ENCODE measurements at regions not wholly inside any gene's neighbourhood (a gene's known extent, or its start where the extent isn't known, plus 50 kb on each side); places are given as distances from the start of the nearest gene placed in this dataset.
"Not testable (repeated sequence)": the region's sequence is repeated elsewhere in the genome, so short reads cannot be mapped to it uniquely, and the experiment has no call there.

DNA sequence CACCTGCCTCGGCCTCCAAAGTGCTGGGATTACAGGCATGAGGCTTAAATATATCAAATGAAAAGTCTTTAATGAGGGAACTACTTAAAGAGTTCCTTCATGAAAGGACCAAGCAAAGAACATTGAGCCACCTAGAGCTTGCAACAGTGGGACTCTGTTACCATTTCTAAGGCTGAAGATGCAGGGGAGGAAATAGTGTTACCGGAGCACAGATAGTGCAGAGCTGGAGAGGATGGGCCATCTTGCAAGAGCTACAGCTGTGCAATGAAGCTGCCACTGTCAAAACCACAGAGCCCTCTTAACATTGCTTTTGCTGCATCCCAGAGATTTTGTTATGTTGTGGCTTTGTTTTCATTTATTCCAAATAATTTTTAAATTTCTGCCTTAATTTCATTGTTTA, 77.1 kb upstream of the NAA35 start:
- DNase-seq, result no peak
- Histone ChIP-seq H3K27ac (no peak overlapping the region), H3K36me3 (no peaks in the 10 kb centered on the region), H3K4me3 (no peak overlapping the region), H3K4me1 (no peaks in the 10 kb centered on the region), H3K27me3 (no peaks in the 10 kb centered on the region), H3K9me3 (no peaks in the 10 kb centered on the region)
- WGBS, 2 donors, result 100% methylated on average over 1 of the region's 2 CpGs
- intact Hi-C loops (cut with DNase I), result no loop called here
- TF ChIP-seq CTCF (IDR thresholded peaks at IDR 0.05), result no peak
- TF ChIP-seq POLR2A (IDR thresholded peaks at IDR 0.05), result no peak

- no peak for TF ChIP-seq CTCF (IDR thresholded peaks at IDR 0.05)
- no peak for TF ChIP-seq POLR2A (IDR thresholded peaks at IDR 0.05)
Measured at GRCh38 chr9:85871008-85871407, 69.9 kb upstream of the NAA35 start.

GRCh38 chr9:85871683-85872082, 69.3 kb upstream of the NAA35 start:
- intact Hi-C loops (cut with DNase I); H3K27ac ChIP-seq; H3K4me3 ChIP-seq; H3K4me1 ChIP-seq; H3K27me3 ChIP-seq; H3K36me3 ChIP-seq; H3K9me3 ChIP-seq; DNase-seq: not testable (repeated sequence)
- WGBS, 2 donors, result 58 to 65% methylated on average over 5 of the region's 5 CpGs

More at GRCh38 chr9:85871008-85871407, 69.9 kb upstream of the NAA35 start:
- no peak overlapping the region for H3K27ac ChIP-seq
- H3K36me3 ChIP-seq, result no peaks in the 10 kb centered on the region
- intact Hi-C loops (cut with DNase I), result no loop called here
- H3K4me1 ChIP-seq, result no peaks in the 10 kb centered on the region
- no peak for DNase-seq
- WGBS, 2 donors, result 46 to 55% methylated on average over 2 of the region's 2 CpGs
- H3K4me3 ChIP-seq, result no peak overlapping the region
- H3K27me3 ChIP-seq, result no peaks in the 10 kb centered on the region
- no peaks in the 10 kb centered on the region for H3K9me3 ChIP-seq

GRCh38 chr9:85872463-85872862, 68.5 kb upstream of the NAA35 start:
- intact Hi-C loops (cut with DNase I), result no loop called here
- DNase-seq, result no peak
- 84 to 88% methylated on average over 6 of the region's 6 CpGs for WGBS, 2 donors
- TF ChIP-seq CTCF (IDR thresholded peaks at IDR 0.05) (no peak), POLR2A (IDR thresholded peaks at IDR 0.05) (no peak)
- Histone ChIP-seq H3K9me3 (no peaks in the 10 kb centered on the region), H3K27me3 (no peaks in the 10 kb centered on the region), H3K4me3 (no peak overlapping the region), H3K4me1 (no peaks in the 10 kb centered on the region), H3K27ac (no peak overlapping the region), H3K36me3 (no peaks in the 10 kb centered on the region)

GRCh38 chr9:85876628-85877027, 64.3 kb upstream of the NAA35 start:
- Histone ChIP-seq H3K4me3 (no peak overlapping the region), H3K27me3 (no peaks in the 10 kb centered on the region), H3K9me3 (no peaks in the 10 kb centered on the region), H3K4me1 (no peaks in the 10 kb centered on the region), H3K36me3 (no peaks in the 10 kb centered on the region), H3K27ac (no peak overlapping the region)
- intact Hi-C loops (cut with DNase I), result no loop called here
- no peak for DNase-seq
- TF ChIP-seq CTCF (IDR thresholded peaks at IDR 0.05) (no peak), POLR2A (IDR thresholded peaks at IDR 0.05) (no peak)

DNA sequence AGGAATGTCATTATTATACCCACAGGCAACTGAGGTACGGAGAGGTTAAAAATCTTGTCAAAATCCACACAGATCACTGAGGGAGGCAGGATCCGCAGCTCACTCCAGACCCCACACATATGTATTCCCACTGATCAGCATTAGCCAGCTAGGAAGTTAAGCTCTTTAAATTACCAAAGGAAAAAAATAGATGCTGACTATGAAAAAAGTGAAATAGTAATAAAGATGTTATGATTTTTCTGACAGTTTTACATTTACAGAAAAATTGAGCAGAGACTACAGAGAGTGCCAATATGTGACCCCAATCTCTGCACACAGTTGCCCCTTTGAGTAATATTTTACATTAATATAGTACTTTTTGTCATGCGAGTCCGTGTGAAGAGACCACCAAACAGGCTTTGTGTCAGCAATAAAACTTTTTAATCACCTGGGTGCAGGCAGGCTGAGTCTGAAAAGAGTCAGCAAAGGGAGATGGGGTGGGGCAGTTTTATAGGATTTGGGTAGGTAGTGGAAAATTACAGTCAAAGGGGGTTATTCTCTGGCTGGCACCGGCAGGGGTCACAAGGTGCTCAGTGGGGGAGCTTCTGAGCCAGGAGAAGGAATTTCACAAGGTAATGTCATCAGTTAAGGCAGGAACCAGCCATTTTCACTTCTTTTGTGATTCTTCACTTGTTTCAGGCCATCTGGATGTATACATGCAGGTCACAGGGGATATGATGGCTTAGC, 61.9 kb upstream of the NAA35 start:
- H3K9me3 ChIP-seq; H3K27me3 ChIP-seq; H3K4me1 ChIP-seq; intact Hi-C loops (cut with DNase I); H3K4me3 ChIP-seq; DNase-seq; H3K36me3 ChIP-seq; H3K27ac ChIP-seq: not testable (repeated sequence)
- WGBS, 2 donors, result 58 to 70% methylated on average over 5 of the region's 5 CpGs

- WGBS, 2 donors, result 51 to 78% methylated on average over 3 of the region's 3 CpGs
- DNase-seq; H3K36me3 ChIP-seq; H3K4me1 ChIP-seq; intact Hi-C loops (cut with DNase I); H3K27me3 ChIP-seq; H3K27ac ChIP-seq; H3K4me3 ChIP-seq; H3K9me3 ChIP-seq: not testable (repeated sequence)
Measured at GRCh38 chr9:85880507-85880906, 60.4 kb upstream of the NAA35 start.
